Body of pancreas (tissue), 4 donors: ENCODE measurements at regions not wholly inside any gene's neighbourhood (a gene's known extent, or its start where the extent isn't known, plus 50 kb on each side); places are given as distances from the start of the nearest gene placed in this dataset.

Experiments used
- POLR2A ChIP-seq, 3 donors: fragments of 450-650 bp; IDR thresholded peaks; one replicate each; pipeline ENCODE4 v1.6.1; 2016; ENCODE audit warnings: antibody characterized with exemption in 3 of 3, mild to moderate bottlenecking in 2 of 3
- TF ChIP-seq, protein P1 (sequence below), 7 experiments: fragments of 450-650 bp in 4 of 7; fragments of 200-600 bp in 3 of 7; sonication (generic) in 3 of 7; IDR thresholded peaks; one replicate each; pipeline ENCODE4 v1.5.1; 2016 to 2019; ENCODE audit warnings: antibody characterized with exemption in 7 of 7

DNA sequence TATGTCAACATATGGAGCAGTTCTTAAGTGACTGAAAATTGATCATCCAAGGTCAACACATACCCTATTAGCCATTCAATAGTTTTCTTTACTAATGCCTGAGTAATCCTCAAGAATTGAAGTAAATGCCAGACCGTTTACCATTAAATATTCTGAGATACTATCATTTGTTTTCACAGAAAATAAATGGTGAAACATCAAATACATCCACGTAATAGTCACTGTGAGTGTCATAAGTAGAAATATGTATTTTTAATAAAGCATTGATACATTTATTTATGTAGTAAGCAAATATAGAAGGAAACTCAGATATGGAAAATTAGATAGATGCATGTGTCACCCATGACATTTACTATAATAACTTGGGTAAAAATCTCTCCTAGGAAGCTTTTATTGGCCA lies 927.8 kb upstream of the NRXN1 start:
- TF ChIP-seq, protein P1, sequence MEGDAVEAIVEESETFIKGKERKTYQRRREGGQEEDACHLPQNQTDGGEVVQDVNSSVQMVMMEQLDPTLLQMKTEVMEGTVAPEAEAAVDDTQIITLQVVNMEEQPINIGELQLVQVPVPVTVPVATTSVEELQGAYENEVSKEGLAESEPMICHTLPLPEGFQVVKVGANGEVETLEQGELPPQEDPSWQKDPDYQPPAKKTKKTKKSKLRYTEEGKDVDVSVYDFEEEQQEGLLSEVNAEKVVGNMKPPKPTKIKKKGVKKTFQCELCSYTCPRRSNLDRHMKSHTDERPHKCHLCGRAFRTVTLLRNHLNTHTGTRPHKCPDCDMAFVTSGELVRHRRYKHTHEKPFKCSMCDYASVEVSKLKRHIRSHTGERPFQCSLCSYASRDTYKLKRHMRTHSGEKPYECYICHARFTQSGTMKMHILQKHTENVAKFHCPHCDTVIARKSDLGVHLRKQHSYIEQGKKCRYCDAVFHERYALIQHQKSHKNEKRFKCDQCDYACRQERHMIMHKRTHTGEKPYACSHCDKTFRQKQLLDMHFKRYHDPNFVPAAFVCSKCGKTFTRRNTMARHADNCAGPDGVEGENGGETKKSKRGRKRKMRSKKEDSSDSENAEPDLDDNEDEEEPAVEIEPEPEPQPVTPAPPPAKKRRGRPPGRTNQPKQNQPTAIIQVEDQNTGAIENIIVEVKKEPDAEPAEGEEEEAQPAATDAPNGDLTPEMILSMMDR (IDR thresholded peaks at IDR 0.05): no peak
- TF ChIP-seq POLR2A (IDR thresholded peaks at IDR 0.05): no peak
